HepG2 (cell line): ENCODE measurements at regions not wholly inside any gene's neighbourhood (a gene's known extent, or its start where the extent isn't known, plus 50 kb on each side); places are given as distances from the start of the nearest gene placed in this dataset.

Source experiments
- ATAC-seq: fragments of 200-7000 bp; cut with Tn5 transposase; 3 replicates; pipeline ENCODE4 v1.9.1; 2020; ENCODE audit warnings: mild to moderate bottlenecking, moderate library complexity
- BruUV-seq: library from RNA; stranded (reverse); fragments of 400-500 nt; replicated peaks from 2 replicates; lab custom pipeline; 2021; lab: Mats Ljungman, UMichigan
- CTCF ChIA-PET: fragments of 300-600 bp; formaldehyde crosslinking; extraction: SDS; loops from one replicate; lab custom pipeline; 2021; ENCODE audit warnings: low total read pairs, inconsistent platforms, low intra/inter-chr PET ratio; lab: Yijun Ruan, JAX
- POLR2A ChIA-PET: fragments of 350-600 bp; sonication (Branson Sonifier 250); formaldehyde crosslinking; loops from one replicate; lab custom pipeline; 2020; ENCODE audit warnings: antibody characterized with exemption, inconsistent platforms; lab: Yijun Ruan, JAX
- DNase-seq: peaks from one replicate; pipeline ENCODE4 v3.0.0-alpha.2; 2015; ENCODE audit warnings: low spot score
- FAIRE-seq: peaks from 3 replicates; lab custom pipeline; 2011; peaks lifted over from hg19 to GRCh38; lab: Jason Lieb, UNC
- H2AFZ ChIP-seq: one replicate; pipeline ENCODE4 v1.6.1; 2011; ENCODE audit warnings: low read length, inconsistent platforms
- H3K27ac ChIP-seq: fragments of 300-600 bp; 3 replicates; pipeline ENCODE4 v1.8.0; 2011; ENCODE audit warnings: mixed run types, mild to moderate bottlenecking, mixed read lengths, low read length, inconsistent platforms; ENCODE audit not compliant: insufficient read depth; ENCODE audit errors: extremely low read length
- H3K27me3 ChIP-seq, 2 experiments: fragments of 200-600 bp in 1 of 2; 2 replicates in 1 of 2; 3 replicates in 1 of 2; pipeline versions ENCODE4 v1.6.0 to v1.8.0; 2011; ENCODE audit warnings: low read length in 2 of 2, mild to moderate bottlenecking in 2 of 2, moderate library complexity in 2 of 2, inconsistent platforms in 1 of 2; ENCODE audit not compliant: insufficient read depth in 2 of 2, control insufficient read depth in 1 of 2
- H3K36me3 ChIP-seq, 2 experiments: fragments of 200-600 bp in 1 of 2; replicated peaks in 1 of 2; 2 replicates in 1 of 2; 3 replicates in 1 of 2; pipeline versions ENCODE4 v1.5.1 to v1.8.0; 2011; ENCODE audit warnings: low read length in 2 of 2, inconsistent platforms in 1 of 2; ENCODE audit not compliant: insufficient read depth in 2 of 2, control insufficient read depth in 1 of 2
- H3K4me1 ChIP-seq: 2 replicates; pipeline ENCODE4 v1.5.1; 2012; ENCODE audit warnings: low read length, inconsistent platforms; ENCODE audit not compliant: insufficient read depth
- H3K4me2 ChIP-seq: 2 replicates; pipeline ENCODE4 v1.6.0; 2011; ENCODE audit warnings: low read depth, low read length, inconsistent platforms
- H3K4me3 ChIP-seq, 3 experiments: fragments of 200-600 bp in 1 of 3; sonication (generic), shearing (Covaris generic) in 1 of 3; replicated peaks in 1 of 3; 2 replicates each; pipeline ENCODE4 v1.5.1; 2011 to 2016; ENCODE audit warnings: low read length in 3 of 3, inconsistent platforms in 2 of 3, low read depth in 2 of 3, mild to moderate bottlenecking in 2 of 3, control low read depth in 1 of 3, mixed read lengths in 1 of 3; ENCODE audit not compliant: insufficient read depth in 1 of 3
- H3K79me2 ChIP-seq: one replicate; pipeline ENCODE4 v1.6.1; 2011; ENCODE audit warnings: low read length, inconsistent platforms; ENCODE audit not compliant: insufficient read depth
- H3K9ac ChIP-seq: 2 replicates; pipeline ENCODE4 v1.6.0; 2011; ENCODE audit warnings: mild to moderate bottlenecking, low read depth, low read length, inconsistent platforms; ENCODE audit not compliant: insufficient read depth
- H3K9me3 ChIP-seq: 2 replicates; pipeline ENCODE4 v1.5.1; 2012; ENCODE audit warnings: mild to moderate bottlenecking, low read length
- H4K20me1 ChIP-seq: 2 replicates; pipeline ENCODE4 v1.6.0; 2011; ENCODE audit warnings: inconsistent platforms, mild to moderate bottlenecking, low read length, moderate library complexity; ENCODE audit not compliant: insufficient read depth
- AHDC1 ChIP-seq: sonication (generic); formaldehyde crosslinking; IDR thresholded peaks from 2 replicates; pipeline ENCODE4 v1.5.1; 2020; ENCODE audit warnings: mild to moderate bottlenecking, missing genetic modification reagents, borderline replicate concordance
- ARID2 ChIP-seq: sonication (generic); formaldehyde crosslinking; IDR thresholded peaks from 2 replicates; pipeline ENCODE4 v1.8.1; 2022; ENCODE audit warnings: mild to moderate bottlenecking, missing genetic modification reagents, borderline replicate concordance
- BCLAF1 ChIP-seq: fragments of 450-650 bp; IDR thresholded peaks from 2 replicates; pipeline ENCODE4 v1.6.1; 2017; ENCODE audit warnings: mild to moderate bottlenecking
- DMTF1 ChIP-seq: sonication (generic); formaldehyde crosslinking; IDR thresholded peaks from 2 replicates; pipeline ENCODE4 v1.4.0; 2020; ENCODE audit warnings: mild to moderate bottlenecking, missing genetic modification reagents
- HES4 ChIP-seq: sonication (generic); formaldehyde crosslinking; IDR thresholded peaks from 2 replicates; pipeline ENCODE4 v1.9.0; 2021; ENCODE audit warnings: mild to moderate bottlenecking, missing genetic modification reagents, borderline replicate concordance
- PAWR ChIP-seq: sonication (generic); formaldehyde crosslinking; IDR thresholded peaks from 2 replicates; pipeline ENCODE4 v1.4.0; 2020; ENCODE audit warnings: missing genetic modification reagents, mild to moderate bottlenecking, borderline replicate concordance
- SMAD3 ChIP-seq: sonication (generic); formaldehyde crosslinking; IDR thresholded peaks from 2 replicates; pipeline ENCODE4 v1.4.0; 2020; ENCODE audit warnings: missing genetic modification reagents
- ZNF839 ChIP-seq: sonication (generic); formaldehyde crosslinking; IDR thresholded peaks from 2 replicates; pipeline ENCODE4 v1.4.0; 2020; ENCODE audit warnings: missing genetic modification reagents, mild to moderate bottlenecking, borderline replicate concordance
- whole genome bisulfite sequencing: methylation state at CpG from one replicate; pipeline ENCODE4 v1.1.6; 2017; ENCODE audit warnings: low lambda C conversion rate; 5-methylcytosine and 5-hydroxymethylcytosine counted together
- in situ Hi-C: cut with HindIII; loops from 2 replicates; pipeline ENCODE4 v1.10.0; 2017; ENCODE audit warnings: low pct_unique_long_range_greater_than_20kb; ENCODE audit not compliant: extremely low pct_ligation_motif_present
- intact Hi-C: fragments of 100-400 bp; cut with micrococcal nuclease; formaldehyde crosslinking; loops from one replicate; pipeline ENCODE4 v1.10.0; 2022; ENCODE audit not compliant: unreplicated experiment
- TF ChIP-seq, protein P1 (sequence below): sonication (generic); formaldehyde crosslinking; IDR thresholded peaks from 2 replicates; pipeline ENCODE4 v1.4.0; 2020; ENCODE audit warnings: missing genetic modification reagents
- TF ChIP-seq, protein P2 (sequence below): sonication (generic); formaldehyde crosslinking; IDR thresholded peaks from 2 replicates; pipeline ENCODE4 v1.5.1; 2020; ENCODE audit warnings: missing genetic modification reagents, mild to moderate bottlenecking, borderline replicate concordance

GRCh38 chr2:180925700-180926099 lies 54.7 kb upstream of the UBE2E3 start:
- no peak for ATAC-seq
- Histone ChIP-seq H3K4me1 (no peaks in the 10 kb centered on the region), H3K79me2 (no peaks in the 10 kb centered on the region)
- TF ChIP-seq AHDC1 (CRISPR knock-in tag) (no peak), ARID2 (CRISPR knock-in tag) (no peak), DMTF1 (CRISPR knock-in tag) (no peak), PAWR (no peak), HES4 (CRISPR knock-in tag) (no peak), ZNF839 (CRISPR knock-in tag) (no peak), SMAD3 (no peak), BCLAF1 (no peak)
- TF ChIP-seq, protein P1, sequence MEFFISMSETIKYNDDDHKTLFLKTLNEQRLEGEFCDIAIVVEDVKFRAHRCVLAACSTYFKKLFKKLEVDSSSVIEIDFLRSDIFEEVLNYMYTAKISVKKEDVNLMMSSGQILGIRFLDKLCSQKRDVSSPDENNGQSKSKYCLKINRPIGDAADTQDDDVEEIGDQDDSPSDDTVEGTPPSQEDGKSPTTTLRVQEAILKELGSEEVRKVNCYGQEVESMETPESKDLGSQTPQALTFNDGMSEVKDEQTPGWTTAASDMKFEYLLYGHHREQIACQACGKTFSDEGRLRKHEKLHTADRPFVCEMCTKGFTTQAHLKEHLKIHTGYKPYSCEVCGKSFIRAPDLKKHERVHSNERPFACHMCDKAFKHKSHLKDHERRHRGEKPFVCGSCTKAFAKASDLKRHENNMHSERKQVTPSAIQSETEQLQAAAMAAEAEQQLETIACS (CRISPR knock-in tag), result no peak
- TF ChIP-seq, protein P2, sequence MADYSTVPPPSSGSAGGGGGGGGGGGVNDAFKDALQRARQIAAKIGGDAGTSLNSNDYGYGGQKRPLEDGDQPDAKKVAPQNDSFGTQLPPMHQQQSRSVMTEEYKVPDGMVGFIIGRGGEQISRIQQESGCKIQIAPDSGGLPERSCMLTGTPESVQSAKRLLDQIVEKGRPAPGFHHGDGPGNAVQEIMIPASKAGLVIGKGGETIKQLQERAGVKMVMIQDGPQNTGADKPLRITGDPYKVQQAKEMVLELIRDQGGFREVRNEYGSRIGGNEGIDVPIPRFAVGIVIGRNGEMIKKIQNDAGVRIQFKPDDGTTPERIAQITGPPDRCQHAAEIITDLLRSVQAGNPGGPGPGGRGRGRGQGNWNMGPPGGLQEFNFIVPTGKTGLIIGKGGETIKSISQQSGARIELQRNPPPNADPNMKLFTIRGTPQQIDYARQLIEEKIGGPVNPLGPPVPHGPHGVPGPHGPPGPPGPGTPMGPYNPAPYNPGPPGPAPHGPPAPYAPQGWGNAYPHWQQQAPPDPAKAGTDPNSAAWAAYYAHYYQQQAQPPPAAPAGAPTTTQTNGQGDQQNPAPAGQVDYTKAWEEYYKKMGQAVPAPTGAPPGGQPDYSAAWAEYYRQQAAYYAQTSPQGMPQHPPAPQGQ (CRISPR knock-in tag), result no peak
- TF ChIP-seq, all 625 proteins: peak for 0
- H3K4me2 ChIP-seq, result no peak overlapping the region
- in situ Hi-C loops, result no loop called here
- H3K36me3 ChIP-seq, result no peaks in the 10 kb centered on the region
- no peaks in the 10 kb centered on the region for H3K9me3 ChIP-seq
- no TSS peak for BruUV-seq
- WGBS, result 3% methylated on average over 2 of the region's 2 CpGs
- H3K27ac ChIP-seq, result no peak overlapping the region
- ChIA-PET POLR2A (no interaction called here), CTCF (no interaction called here)
- H3K9ac ChIP-seq, result no peak overlapping the region
- intact Hi-C loops, result no loop called here
- no peaks in the 10 kb centered on the region for H3K27me3 ChIP-seq
- H2AFZ ChIP-seq, result no peak overlapping the region
- H3K4me3 ChIP-seq, result no peak overlapping the region
- FAIRE-seq, result no peak
- no peak for DNase-seq
- no peaks in the 10 kb centered on the region for H4K20me1 ChIP-seq
